Cardiac muscle cell (in vitro differentiated cells and primary cell): ENCODE measurements at regions not wholly inside any gene's neighbourhood (a gene's known extent, or its start where the extent isn't known, plus 50 kb on each side); places are given as distances from the start of the nearest gene placed in this dataset.
A peak's percentile ranks its signal among the peaks of the same experiment; 100 is the strongest.

Experiments used
- DNase-seq, 2 donors: peaks; one replicate each; pipeline versions ENCODE4 v3.0.0 to v3.0.0-alpha.2; 2010 to 2017; ENCODE audit warnings: low read depth in 1 of 2, low spot score in 1 of 2
- H3K27ac ChIP-seq: fragments of 200-600 bp; sonication (generic); 2 replicates; pipeline ENCODE4 v1.5.1; 2016
- H3K27me3 ChIP-seq: fragments of 200-600 bp; sonication (generic); 2 replicates; pipeline ENCODE4 v1.6.0; 2016; ENCODE audit warnings: control low read depth
- H3K36me3 ChIP-seq: fragments of 200-600 bp; sonication (generic); 2 replicates; pipeline ENCODE4 v1.5.1; 2016; ENCODE audit warnings: control low read depth
- H3K4me1 ChIP-seq: fragments of 200-600 bp; sonication (generic); 2 replicates; pipeline ENCODE4 v1.8.1; 2017; ENCODE audit warnings: low read depth, mild to moderate bottlenecking, mixed run types
- H3K4me3 ChIP-seq: fragments of 200-600 bp; sonication (generic); 2 replicates; pipeline ENCODE4 v1.5.1; 2016; ENCODE audit warnings: mild to moderate bottlenecking
- H3K9me3 ChIP-seq: fragments of 200-600 bp; sonication (generic); 2 replicates; pipeline ENCODE4 v1.5.1; 2017; ENCODE audit warnings: low read depth, mild to moderate bottlenecking, control low read depth
- TF ChIP-seq, protein P1 (sequence below): IDR thresholded peaks from 2 replicates; pipeline ENCODE4 v1.5.1; 2012; ENCODE audit warnings: low read depth, mild to moderate bottlenecking, low read length

- Histone ChIP-seq H3K27me3 (no peaks in the 10 kb centered on the region), H3K9me3 (no peaks in the 10 kb centered on the region), H3K27ac (no peak overlapping the region), H3K4me3 (no peak overlapping the region), H3K4me1 (peaks cover 6% of the 10 kb centered on the region), H3K36me3 (no peaks in the 10 kb centered on the region)
- peak in 1 of 2 donors; percentile 15 for DNase-seq
- TF ChIP-seq, protein P1, sequence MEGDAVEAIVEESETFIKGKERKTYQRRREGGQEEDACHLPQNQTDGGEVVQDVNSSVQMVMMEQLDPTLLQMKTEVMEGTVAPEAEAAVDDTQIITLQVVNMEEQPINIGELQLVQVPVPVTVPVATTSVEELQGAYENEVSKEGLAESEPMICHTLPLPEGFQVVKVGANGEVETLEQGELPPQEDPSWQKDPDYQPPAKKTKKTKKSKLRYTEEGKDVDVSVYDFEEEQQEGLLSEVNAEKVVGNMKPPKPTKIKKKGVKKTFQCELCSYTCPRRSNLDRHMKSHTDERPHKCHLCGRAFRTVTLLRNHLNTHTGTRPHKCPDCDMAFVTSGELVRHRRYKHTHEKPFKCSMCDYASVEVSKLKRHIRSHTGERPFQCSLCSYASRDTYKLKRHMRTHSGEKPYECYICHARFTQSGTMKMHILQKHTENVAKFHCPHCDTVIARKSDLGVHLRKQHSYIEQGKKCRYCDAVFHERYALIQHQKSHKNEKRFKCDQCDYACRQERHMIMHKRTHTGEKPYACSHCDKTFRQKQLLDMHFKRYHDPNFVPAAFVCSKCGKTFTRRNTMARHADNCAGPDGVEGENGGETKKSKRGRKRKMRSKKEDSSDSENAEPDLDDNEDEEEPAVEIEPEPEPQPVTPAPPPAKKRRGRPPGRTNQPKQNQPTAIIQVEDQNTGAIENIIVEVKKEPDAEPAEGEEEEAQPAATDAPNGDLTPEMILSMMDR = no peak
Measured at GRCh38 chr1:59025898-59026426, 242.1 kb upstream of the JUN start.

GRCh38 chr1:59026472-59026948 lies 242.7 kb upstream of the JUN start:
- Histone ChIP-seq H3K27me3 (no peaks in the 10 kb centered on the region), H3K9me3 (no peaks in the 10 kb centered on the region), H3K36me3 (no peaks in the 10 kb centered on the region), H3K27ac (no peak overlapping the region), H3K4me3 (no peak overlapping the region), H3K4me1 (peaks cover 6% of the 10 kb centered on the region)
- peak in 1 of 2 donors; percentile 26 for DNase-seq
- TF ChIP-seq, protein P1 = no peak

DNA sequence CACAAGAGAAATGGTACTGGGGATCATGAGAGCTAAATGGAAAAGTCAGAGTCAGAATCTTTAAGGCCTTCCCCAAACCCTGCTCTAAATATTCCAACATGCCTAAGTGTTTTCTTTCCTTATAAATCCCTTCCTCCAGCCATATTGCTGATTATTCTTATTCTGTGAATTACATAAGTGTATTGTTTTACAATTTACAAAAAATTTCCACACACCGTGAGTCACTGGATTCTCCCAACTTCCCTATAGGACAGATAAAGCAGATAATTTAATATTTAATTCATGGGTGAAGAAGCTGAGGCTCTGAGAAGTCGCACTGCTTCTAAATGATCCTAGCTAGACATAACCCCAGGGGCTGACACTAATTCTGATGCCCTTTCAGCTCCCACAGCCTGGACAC lies 243.3 kb upstream of the JUN start:
- Histone ChIP-seq H3K4me1 (peaks cover 6% of the 10 kb centered on the region), H3K27ac (no peak overlapping the region), H3K9me3 (no peaks in the 10 kb centered on the region), H3K27me3 (no peaks in the 10 kb centered on the region), H3K36me3 (no peaks in the 10 kb centered on the region), H3K4me3 (no peak overlapping the region)
- TF ChIP-seq, protein P1 = no peak
- peak in 1 of 2 donors; percentile 42 for DNase-seq

DNA sequence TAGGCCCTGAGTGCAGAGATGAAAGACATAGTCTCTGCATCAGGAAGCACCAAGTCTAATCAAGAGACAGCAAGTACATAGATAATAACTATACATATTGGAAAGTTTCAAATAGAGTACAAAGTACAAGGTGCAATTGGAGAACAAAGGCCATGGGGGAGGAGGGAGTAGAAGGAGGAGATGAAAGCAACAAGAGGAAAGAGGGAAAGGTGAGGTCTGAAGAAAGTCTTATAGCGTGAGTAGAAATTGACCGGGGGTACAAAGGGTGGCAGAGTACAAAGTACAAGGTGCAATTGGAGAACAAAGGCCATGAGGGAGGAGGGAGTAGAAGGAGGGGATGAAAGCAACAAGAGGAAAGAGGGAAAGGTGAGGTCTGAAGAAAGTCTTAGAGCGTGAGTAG lies 244.2 kb upstream of the JUN start:
- peaks cover 6% of the 10 kb centered on the region for H3K4me1 ChIP-seq
- TF ChIP-seq, protein P1 = no peak
- no peak overlapping the region for H3K4me3 ChIP-seq
- no peaks in the 10 kb centered on the region for H3K36me3 ChIP-seq
- no peaks in the 10 kb centered on the region for H3K27me3 ChIP-seq
- no peak overlapping the region for H3K27ac ChIP-seq
- H3K9me3 ChIP-seq = no peaks in the 10 kb centered on the region
- no peak for DNase-seq

- Histone ChIP-seq H3K4me1 (peaks cover 6% of the 10 kb centered on the region), H3K9me3 (no peaks in the 10 kb centered on the region), H3K27ac (no peak overlapping the region), H3K36me3 (no peaks in the 10 kb centered on the region), H3K27me3 (no peaks in the 10 kb centered on the region), H3K4me3 (no peak overlapping the region)
- DNase-seq = no peak
- TF ChIP-seq, protein P1 = no peak
Measured at GRCh38 chr1:59029411-59030167, 245.7 kb upstream of the JUN start.
